Lower lobe of right lung (tissue), 2 donors: ENCODE measurements at regions not wholly inside any gene's neighbourhood (a gene's known extent, or its start where the extent isn't known, plus 50 kb on each side); places are given as distances from the start of the nearest gene placed in this dataset.

Experiments used
- ATAC-seq, 2 donors: fragments of 200-7000 bp; cut with Tn5 transposase; one replicate each; pipeline ENCODE4 v1.9.1; 2020 to 2022; ENCODE audit warnings: mild to moderate bottlenecking in 2 of 2, moderate library complexity in 2 of 2
- DNase-seq: peaks from one replicate; pipeline ENCODE4 v3.0.0-alpha.2; 2020
- H3K27ac ChIP-seq: fragments of 200-600 bp; one replicate; pipeline ENCODE4 v1.8.0; 2022
- H3K27me3 ChIP-seq: fragments of 200-600 bp; one replicate; pipeline ENCODE4 v1.8.0; 2022; ENCODE audit warnings: low read depth
- H3K36me3 ChIP-seq: fragments of 200-600 bp; one replicate; pipeline ENCODE4 v1.8.0; 2022; ENCODE audit warnings: mild to moderate bottlenecking
- H3K4me1 ChIP-seq: fragments of 200-600 bp; one replicate; pipeline ENCODE4 v1.8.0; 2022
- H3K4me3 ChIP-seq: fragments of 200-600 bp; one replicate; pipeline ENCODE4 v1.8.0; 2022; ENCODE audit warnings: mild to moderate bottlenecking
- H3K9me3 ChIP-seq: fragments of 200-600 bp; one replicate; pipeline ENCODE4 v1.8.0; 2022
- CTCF ChIP-seq: fragments of 200-600 bp; IDR thresholded peaks from one replicate; pipeline ENCODE4 v1.8.0; 2022; ENCODE audit warnings: antibody characterized with exemption, mild to moderate bottlenecking
- intact Hi-C: fragments of 100-400 bp; cut with DNase I; formaldehyde crosslinking; loops from one replicate; pipeline ENCODE4 v1.11.0; 2022
- donor health status: DM: no; HTN: yes; CAD: no; lungs with severe emphysema.

- no peak overlapping the region for H3K4me3 ChIP-seq
- TF ChIP-seq CTCF: no peak
- no peaks in the 10 kb centered on the region for H3K4me1 ChIP-seq
- no peak overlapping the region for H3K27ac ChIP-seq
- H3K27me3 ChIP-seq: no peaks in the 10 kb centered on the region
- ATAC-seq (peak in 1 of 2 donors; percentile 12), DNase-seq (no peak)
- H3K36me3 ChIP-seq: no peaks in the 10 kb centered on the region
- H3K9me3 ChIP-seq: no peaks in the 10 kb centered on the region
- intact Hi-C loops: no loop called here
Measured at GRCh38 chr11:115700981-115701875, 197.0 kb upstream of the CADM1 start.

- Histone ChIP-seq H3K9me3 (no peaks in the 10 kb centered on the region), H3K27me3 (no peaks in the 10 kb centered on the region), H3K36me3 (no peaks in the 10 kb centered on the region), H3K4me1 (no peaks in the 10 kb centered on the region), H3K4me3 (no peak overlapping the region), H3K27ac (no peak overlapping the region)
- DNase-seq: no peak
- ATAC-seq: no peak
- no peak for TF ChIP-seq CTCF
- intact Hi-C loops: no loop called here
Measured at GRCh38 chr11:115700496-115700895, 196.3 kb upstream of the CADM1 start.

- intact Hi-C loops: no loop called here
- TF ChIP-seq CTCF: no peak
- DNase-seq (no peak), ATAC-seq (peak in 1 of 2 donors; percentile 60)
- Histone ChIP-seq H3K27ac (no peak overlapping the region), H3K4me1 (no peaks in the 10 kb centered on the region), H3K4me3 (no peak overlapping the region), H3K36me3 (no peaks in the 10 kb centered on the region), H3K27me3 (no peaks in the 10 kb centered on the region), H3K9me3 (no peaks in the 10 kb centered on the region)
Measured at GRCh38 chr11:115699733-115700132, 195.5 kb upstream of the CADM1 start.

- no peak overlapping the region for H3K4me3 ChIP-seq
- H3K36me3 ChIP-seq: no peaks in the 10 kb centered on the region
- H3K4me1 ChIP-seq: no peaks in the 10 kb centered on the region
- no peak for TF ChIP-seq CTCF
- no peaks in the 10 kb centered on the region for H3K9me3 ChIP-seq
- H3K27me3 ChIP-seq: no peaks in the 10 kb centered on the region
- intact Hi-C loops: no loop called here
- no peak for DNase-seq
- ATAC-seq: no peak
- H3K27ac ChIP-seq: no peak overlapping the region
Measured at GRCh38 chr11:115699326-115699725, 195.1 kb upstream of the CADM1 start.

- H3K27me3 ChIP-seq: no peaks in the 10 kb centered on the region
- no peak for ATAC-seq
- no peak overlapping the region for H3K4me3 ChIP-seq
- no peaks in the 10 kb centered on the region for H3K36me3 ChIP-seq
- no peak for TF ChIP-seq CTCF
- no peak overlapping the region for H3K27ac ChIP-seq
- DNase-seq: no peak
- H3K4me1 ChIP-seq: no peaks in the 10 kb centered on the region
- intact Hi-C loops: no loop called here
- H3K9me3 ChIP-seq: no peaks in the 10 kb centered on the region
Measured at GRCh38 chr11:115698243-115698642, 194.0 kb upstream of the CADM1 start.
